Fibroblast of upper back skin (primary cell): ENCODE measurements at regions not wholly inside any gene's neighbourhood (a gene's known extent, or its start where the extent isn't known, plus 50 kb on each side); places are given as distances from the start of the nearest gene placed in this dataset.
"Not testable (repeated sequence)": the region's sequence is repeated elsewhere in the genome, so short reads cannot be mapped to it uniquely, and the experiment has no call there.

ENCODE experiments used
- DNase-seq: peaks from one replicate; pipeline ENCODE4 v3.0.0-alpha.2; 2013

DNA sequence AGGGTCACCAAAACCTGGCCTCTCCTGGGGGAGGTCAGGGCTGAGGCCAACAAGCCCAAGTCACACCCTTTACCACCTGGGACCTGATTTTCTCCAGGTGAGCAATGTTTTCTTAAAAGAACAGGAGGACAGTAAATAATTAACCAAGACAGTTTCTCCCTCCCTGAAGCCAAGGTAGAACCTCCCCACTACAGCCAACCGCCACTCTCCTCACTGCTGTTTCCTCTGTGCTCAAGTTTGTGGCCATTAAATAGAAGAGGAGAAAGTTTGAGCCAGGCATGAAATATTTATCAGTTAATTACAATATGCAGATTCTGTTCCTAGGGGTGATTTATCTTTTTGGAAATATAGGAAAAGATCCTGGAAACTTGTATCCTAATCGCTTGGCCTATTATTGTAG is 150.6 kb upstream of the ANKRD20A1 start:
- not testable (repeated sequence) for DNase-seq

DNA sequence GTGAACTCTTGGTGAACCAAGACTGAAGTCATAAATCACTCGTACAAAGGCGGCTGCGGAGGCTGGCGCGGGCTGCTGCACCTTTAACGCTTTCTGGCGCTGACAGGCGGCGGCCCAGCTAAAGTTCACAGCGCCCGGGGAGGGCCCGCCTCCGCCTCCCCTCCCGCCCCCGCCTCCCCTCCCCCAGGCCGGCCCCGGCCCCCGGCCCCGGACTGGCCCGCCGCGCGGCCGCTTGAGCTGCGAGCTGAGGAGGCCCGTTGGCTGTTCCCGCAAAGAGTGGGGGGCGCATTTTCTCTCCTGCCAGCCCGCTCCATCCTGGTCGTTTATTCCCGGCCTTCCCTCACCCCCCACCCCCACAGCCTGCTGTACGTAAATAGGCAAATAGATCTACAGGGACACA is 147.3 kb upstream of the ANKRD20A1 start:
- DNase-seq: not testable (repeated sequence)

DNA sequence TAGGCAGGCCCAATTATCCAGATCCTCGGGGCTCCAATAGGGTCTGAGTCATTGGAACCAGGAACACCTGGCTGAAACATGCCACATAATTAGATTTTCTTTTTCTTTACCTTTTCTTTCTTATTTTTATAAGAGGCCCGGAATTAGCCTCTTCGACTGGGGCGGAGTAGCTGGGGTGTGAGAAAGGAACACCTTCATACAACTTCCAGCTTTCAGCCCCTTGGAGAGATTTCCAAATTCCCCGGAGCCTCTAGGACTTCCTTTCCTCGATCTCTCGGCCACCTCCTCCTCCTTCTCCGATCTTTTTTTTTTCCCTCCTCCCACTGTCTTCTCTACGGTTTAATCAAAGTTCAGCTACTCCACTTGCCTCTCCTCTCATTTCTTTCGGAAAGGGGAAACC is 146.8 kb upstream of the ANKRD20A1 start:
- DNase-seq: peak; percentile 0

DNA sequence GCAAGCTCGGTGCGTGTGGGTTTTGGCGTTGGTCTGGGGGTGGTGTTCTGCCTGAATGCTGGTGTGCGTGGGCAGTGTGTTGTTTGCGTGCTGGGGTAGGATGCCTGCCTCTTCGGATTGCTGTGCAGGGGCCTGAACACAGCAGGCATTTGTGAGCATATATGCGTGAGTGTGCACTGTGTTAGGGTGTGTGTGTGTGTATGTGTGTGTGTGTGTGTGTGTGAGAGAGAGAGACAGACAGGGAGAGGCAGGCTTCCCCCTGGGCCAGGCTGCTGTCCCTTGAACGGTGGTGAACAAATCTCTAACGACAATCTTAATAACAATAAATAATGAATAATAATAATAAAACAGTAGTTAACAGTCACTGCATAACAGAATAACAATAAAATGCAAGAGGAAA is 145.8 kb upstream of the ANKRD20A1 start:
- not testable (repeated sequence) for DNase-seq

DNA sequence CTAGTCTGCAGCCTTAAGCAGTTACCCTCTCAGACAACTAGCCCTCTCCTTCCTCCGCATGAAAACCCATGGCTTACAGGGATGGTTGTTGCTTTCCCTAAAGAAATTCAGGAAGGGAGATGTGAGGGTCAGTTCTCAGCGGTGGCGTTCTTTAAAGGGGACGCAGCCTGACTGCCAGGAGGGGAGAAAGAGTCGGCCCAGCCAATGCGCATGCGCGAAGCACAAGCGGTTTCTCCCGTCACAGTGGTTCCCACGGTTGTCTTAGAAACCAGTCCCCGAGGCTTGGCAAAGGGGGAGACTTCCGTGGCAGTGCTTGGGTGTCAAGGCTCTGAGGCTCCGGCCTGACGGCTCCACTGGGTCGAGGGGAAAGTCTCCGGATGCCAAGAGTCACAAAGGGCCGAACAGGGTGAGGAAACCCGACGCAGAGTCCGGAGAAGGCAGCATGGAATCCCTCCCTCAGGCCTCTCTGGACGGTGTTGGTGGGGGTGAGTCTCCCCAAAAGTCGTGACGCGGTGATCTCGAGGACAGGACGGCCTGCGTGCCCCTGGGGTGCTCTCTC is 140.8 kb upstream of the ANKRD20A1 start:
- DNase-seq: not testable (repeated sequence)

DNA sequence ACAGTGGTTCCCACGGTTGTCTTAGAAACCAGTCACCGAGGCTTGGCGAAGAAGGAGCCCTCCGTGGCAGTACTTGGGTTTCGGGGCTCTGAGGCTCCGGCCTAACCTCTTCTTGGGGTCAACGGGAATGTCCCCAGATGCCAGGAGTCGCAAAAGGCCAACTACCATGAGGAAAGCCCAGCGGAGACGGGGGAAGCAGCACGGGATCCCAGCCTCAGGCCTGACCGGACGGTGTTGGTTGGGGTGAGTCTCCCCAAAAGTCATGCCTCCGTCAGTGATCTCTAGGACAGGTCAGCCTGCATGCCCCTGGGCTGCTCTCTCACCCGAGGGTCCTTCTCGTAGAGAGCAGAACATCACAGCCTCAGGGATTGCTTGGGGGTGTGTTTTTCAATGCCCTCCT is 138.2 kb upstream of the ANKRD20A1 start:
- DNase-seq: not testable (repeated sequence)

DNA sequence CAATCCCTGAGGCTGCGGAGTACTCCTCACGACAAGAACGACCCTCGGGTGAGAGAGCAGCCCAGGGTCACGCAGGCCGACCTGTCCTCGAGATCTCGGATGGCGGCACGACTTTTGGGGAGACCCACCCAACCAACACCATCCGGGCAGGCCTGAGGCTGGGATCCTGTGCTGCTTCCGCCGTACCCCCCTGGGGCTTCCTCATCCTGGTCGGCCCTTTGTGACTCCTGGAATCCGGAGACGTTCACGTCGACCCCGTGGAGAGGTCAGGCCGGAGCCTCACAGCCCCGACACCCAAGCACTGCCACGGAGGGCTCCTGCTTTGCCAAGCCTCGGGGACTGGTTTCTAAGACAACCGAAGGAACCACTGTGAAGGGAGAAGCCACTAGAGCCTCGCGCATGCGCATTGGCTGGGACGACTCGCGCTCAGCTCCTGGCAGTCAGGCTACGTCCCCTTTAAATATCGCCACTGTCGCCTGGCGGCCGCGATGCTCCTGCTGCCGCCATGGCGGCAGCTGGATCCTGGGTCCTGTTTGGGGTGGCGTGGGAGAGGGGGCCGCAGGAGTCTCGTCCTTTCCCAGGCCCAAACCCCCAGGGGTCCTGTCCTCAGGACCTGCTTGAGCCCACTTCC is 136.2 kb upstream of the ANKRD20A1 start:
- DNase-seq: not testable (repeated sequence)

DNA sequence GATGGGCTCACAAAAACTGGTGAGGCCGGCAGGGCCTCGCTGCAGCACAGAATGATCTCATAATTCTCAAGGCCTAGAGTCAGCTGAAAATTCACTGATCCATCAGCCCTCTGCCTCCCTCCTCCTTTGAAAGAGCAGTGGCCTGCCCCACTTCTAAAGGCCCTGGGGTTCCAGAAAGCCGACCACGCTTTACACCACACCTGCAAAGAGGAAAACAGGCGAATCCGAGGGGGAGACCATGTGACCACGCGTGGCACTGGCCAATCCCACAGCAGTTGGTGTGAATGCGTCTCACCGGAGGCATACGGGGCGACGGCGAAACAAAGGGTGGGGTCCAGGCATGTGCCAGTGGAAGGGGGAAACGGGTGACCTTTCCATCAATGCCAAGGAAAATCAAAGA is 135.5 kb upstream of the ANKRD20A1 start:
- not testable (repeated sequence) for DNase-seq

DNA sequence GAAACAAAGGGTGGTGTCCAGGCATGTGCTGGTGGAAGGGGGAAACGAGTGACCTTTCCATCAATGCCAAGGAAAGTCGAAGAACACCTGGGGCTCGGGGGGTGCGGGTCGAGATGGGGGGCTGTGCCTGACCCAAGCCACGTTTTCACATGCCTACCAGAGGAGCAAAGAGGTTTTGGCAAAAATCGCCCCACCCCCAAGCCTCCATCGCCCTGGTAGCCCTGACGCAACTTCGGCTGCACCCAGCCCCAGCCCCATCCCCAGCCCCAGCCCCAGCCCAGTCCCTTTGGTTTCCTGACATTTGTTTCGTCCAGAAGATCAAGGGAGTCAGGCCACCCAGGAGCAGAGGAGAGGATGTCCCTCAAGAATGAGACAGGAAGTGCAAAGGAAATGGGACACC is 133.8 kb upstream of the ANKRD20A1 start:
- not testable (repeated sequence) for DNase-seq

DNA sequence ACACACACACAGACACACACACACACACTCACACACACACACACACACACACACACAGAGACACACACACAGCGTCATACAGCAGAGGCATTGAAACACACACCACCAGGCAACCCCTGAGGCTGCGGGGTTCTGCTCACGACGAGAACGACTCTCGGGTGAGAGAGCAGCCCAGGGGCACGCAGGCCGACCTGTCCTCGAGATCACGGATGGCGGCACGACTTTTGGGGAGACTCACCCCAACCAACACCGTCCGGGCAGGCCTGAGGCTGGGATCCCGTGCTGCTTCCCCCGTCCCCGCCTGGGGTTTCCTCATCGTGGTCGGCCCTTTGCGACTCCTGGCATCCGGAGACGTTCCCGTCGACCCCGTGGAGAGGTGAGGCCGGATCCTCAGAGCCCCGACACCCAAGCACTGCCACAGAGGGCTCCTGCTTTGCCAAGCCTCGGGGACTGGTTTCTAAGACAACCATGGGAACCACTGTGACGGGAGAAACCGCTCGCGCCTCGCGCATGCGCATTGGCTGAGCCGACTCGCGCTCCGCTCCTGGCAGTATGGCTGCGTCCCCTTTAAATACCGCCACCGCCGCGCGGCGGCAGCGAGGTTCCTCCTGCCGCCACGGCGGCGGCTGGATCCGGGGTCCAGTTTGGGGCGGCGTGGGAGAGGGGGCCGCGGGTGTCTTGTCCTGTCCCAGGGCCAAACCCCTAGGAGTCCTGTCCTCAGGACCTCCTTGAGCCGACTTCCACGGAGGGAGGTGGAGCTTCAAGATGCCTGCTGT is 132.3 kb upstream of the ANKRD20A1 start:
- DNase-seq: not testable (repeated sequence)

DNA sequence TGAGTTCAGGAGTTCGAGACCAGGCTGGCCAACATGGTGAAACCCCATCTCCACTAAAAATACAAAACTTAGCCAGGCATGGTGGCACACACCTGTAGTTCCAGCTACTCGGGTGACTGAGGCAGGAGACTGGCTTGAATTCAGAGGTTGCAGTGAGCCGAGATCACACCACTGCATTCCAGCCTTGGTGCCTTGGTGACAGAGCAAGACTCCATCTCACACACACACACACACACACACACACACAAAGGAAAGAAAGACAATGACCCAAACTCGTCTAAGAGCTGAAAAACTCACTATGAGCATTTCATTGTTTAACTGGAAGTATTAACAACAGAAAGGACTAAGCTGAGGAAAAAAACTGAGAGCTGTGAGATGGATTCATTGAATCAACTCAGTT is 95.6 kb upstream of the ANKRD20A1 start:
- DNase-seq: not testable (repeated sequence)

DNA sequence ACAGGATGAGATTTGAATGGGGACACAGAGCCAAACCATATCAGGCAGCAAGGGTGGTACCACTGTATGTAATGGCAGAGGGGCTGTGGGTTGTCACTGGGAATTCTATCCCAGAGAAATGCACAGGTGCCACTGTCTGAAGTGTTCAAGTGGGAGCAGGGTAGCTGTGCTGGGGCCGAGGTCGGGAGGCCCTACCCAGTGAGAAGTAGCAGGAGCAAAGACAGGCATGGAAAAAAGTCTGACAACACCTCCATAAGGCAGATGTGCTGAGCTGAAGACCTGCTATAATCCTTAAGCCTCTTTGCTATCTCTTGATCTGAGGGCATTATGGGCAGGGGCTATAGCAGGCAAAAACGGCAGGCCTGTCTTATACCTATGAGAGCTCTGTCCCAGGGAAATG is 86.9 kb upstream of the ANKRD20A1 start:
- DNase-seq: not testable (repeated sequence)

DNA sequence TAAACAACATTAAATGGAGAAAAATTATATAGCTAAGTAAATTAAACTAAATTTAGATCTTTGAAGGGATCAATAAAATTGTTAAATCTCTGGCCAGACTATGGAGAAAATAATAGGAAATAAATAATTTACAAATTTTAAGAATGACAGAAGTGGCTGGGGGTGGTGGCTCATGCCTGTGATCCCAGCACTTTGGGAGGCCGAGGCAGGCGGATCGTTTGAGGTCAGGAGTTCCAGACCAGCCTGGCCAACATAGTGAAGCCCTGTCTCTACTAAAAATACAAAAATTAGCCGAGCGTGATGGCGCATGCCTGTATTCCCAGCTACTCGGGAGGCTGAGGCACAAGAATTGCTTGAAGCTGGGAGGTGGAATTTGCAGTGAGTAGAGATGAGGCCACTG is 58.6 kb upstream of the ANKRD20A1 start:
- DNase-seq: not testable (repeated sequence)
